ENCODE measurements at regions not wholly inside any gene's neighbourhood (a gene's known extent, or its start where the extent isn't known, plus 50 kb on each side); places are given as distances from the start of the nearest gene placed in this dataset.

- Mint-ChIP-seq H3K4me1 (ENCODE audit: low read depth, unreplicated experiment) (no peaks in the 10 kb centered on the region), H3K27me3 (ENCODE audit: unreplicated experiment) (no peaks in the 10 kb centered on the region), H3K36me3 (ENCODE audit: unreplicated experiment) (no peaks in the 10 kb centered on the region), H3K27ac (ENCODE audit: unreplicated experiment) (no peak overlapping the region), H3K9me3 (ENCODE audit: unreplicated experiment) (no peaks in the 10 kb centered on the region), H3K4me3 (ENCODE audit: unreplicated experiment) (no peak overlapping the region)
- DNase-seq, result no peak
- TF ChIP-seq, protein P1, sequence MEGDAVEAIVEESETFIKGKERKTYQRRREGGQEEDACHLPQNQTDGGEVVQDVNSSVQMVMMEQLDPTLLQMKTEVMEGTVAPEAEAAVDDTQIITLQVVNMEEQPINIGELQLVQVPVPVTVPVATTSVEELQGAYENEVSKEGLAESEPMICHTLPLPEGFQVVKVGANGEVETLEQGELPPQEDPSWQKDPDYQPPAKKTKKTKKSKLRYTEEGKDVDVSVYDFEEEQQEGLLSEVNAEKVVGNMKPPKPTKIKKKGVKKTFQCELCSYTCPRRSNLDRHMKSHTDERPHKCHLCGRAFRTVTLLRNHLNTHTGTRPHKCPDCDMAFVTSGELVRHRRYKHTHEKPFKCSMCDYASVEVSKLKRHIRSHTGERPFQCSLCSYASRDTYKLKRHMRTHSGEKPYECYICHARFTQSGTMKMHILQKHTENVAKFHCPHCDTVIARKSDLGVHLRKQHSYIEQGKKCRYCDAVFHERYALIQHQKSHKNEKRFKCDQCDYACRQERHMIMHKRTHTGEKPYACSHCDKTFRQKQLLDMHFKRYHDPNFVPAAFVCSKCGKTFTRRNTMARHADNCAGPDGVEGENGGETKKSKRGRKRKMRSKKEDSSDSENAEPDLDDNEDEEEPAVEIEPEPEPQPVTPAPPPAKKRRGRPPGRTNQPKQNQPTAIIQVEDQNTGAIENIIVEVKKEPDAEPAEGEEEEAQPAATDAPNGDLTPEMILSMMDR (IDR thresholded peaks at IDR 0.05; ENCODE audit: partially characterized antibody, unreplicated experiment), result no peak
These were observed 87.5 kb upstream of the C1QTNF7 start for GRCh38 chr4:15340332-15340731.

GRCh38 chr4:15340902-15341732 is 86.7 kb upstream of the C1QTNF7 start:
- H3K36me3 Mint-ChIP-seq (ENCODE audit: unreplicated experiment), result no peaks in the 10 kb centered on the region
- no peaks in the 10 kb centered on the region for H3K27me3 Mint-ChIP-seq (ENCODE audit: unreplicated experiment)
- no peak for DNase-seq
- no peaks in the 10 kb centered on the region for H3K4me1 Mint-ChIP-seq (ENCODE audit: low read depth, unreplicated experiment)
- H3K4me3 Mint-ChIP-seq (ENCODE audit: unreplicated experiment), result no peak overlapping the region
- TF ChIP-seq, protein P1 (IDR thresholded peaks at IDR 0.05; ENCODE audit: partially characterized antibody, unreplicated experiment), result no peak
- H3K27ac Mint-ChIP-seq (ENCODE audit: unreplicated experiment), result no peak overlapping the region
- no peaks in the 10 kb centered on the region for H3K9me3 Mint-ChIP-seq (ENCODE audit: unreplicated experiment)

DNA sequence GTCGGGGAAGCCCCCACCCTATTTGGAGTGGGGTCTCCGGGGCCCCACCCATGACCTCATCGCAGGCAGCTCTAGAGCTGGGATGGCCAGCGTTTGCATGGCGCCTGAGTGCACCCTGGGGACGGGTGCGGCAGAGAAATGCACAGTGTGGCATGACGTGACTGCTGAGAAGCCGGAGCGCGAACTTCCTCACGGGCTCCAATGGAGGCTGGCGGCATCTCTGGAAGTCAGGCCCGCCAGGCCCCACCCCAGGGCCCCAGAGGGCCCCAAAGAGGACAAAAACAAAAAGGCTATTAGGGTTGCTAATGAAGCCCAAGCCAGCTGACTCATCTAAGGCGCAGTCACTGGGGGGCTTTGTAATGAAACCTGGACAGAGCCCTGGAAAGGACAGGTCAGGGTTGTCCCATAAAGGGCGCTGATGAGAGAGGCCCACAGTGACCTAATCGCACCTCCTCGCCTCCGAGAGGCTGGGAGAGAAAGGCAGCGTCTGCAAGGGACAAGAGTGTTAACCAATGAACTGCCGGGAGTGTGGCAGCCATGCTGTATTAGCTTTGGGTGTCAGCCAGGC is 86.0 kb upstream of the C1QTNF7 start:
- Mint-ChIP-seq H3K9me3 (ENCODE audit: unreplicated experiment) (no peaks in the 10 kb centered on the region), H3K27me3 (ENCODE audit: unreplicated experiment) (no peaks in the 10 kb centered on the region), H3K36me3 (ENCODE audit: unreplicated experiment) (no peaks in the 10 kb centered on the region), H3K27ac (ENCODE audit: unreplicated experiment) (no peak overlapping the region), H3K4me1 (ENCODE audit: low read depth, unreplicated experiment) (no peaks in the 10 kb centered on the region), H3K4me3 (ENCODE audit: unreplicated experiment) (no peak overlapping the region)
- TF ChIP-seq, protein P1 (IDR thresholded peaks at IDR 0.05; ENCODE audit: partially characterized antibody, unreplicated experiment), result no peak
- peak; percentile 19 for DNase-seq

GRCh38 chr4:15343000-15343399 is 84.8 kb upstream of the C1QTNF7 start:
- H3K27ac Mint-ChIP-seq (ENCODE audit: unreplicated experiment), result no peak overlapping the region
- no peaks in the 10 kb centered on the region for H3K36me3 Mint-ChIP-seq (ENCODE audit: unreplicated experiment)
- no peaks in the 10 kb centered on the region for H3K9me3 Mint-ChIP-seq (ENCODE audit: unreplicated experiment)
- no peak overlapping the region for H3K4me3 Mint-ChIP-seq (ENCODE audit: unreplicated experiment)
- no peaks in the 10 kb centered on the region for H3K27me3 Mint-ChIP-seq (ENCODE audit: unreplicated experiment)
- DNase-seq, result no peak
- TF ChIP-seq, protein P1 (IDR thresholded peaks at IDR 0.05; ENCODE audit: partially characterized antibody, unreplicated experiment), result no peak
- no peaks in the 10 kb centered on the region for H3K4me1 Mint-ChIP-seq (ENCODE audit: low read depth, unreplicated experiment)

- Mint-ChIP-seq H3K9me3 (ENCODE audit: unreplicated experiment) (no peaks in the 10 kb centered on the region), H3K4me1 (ENCODE audit: low read depth, unreplicated experiment) (no peaks in the 10 kb centered on the region), H3K4me3 (ENCODE audit: unreplicated experiment) (no peak overlapping the region), H3K27me3 (ENCODE audit: unreplicated experiment) (no peaks in the 10 kb centered on the region), H3K27ac (ENCODE audit: unreplicated experiment) (no peak overlapping the region), H3K36me3 (ENCODE audit: unreplicated experiment) (no peaks in the 10 kb centered on the region)
- TF ChIP-seq, protein P1 (IDR thresholded peaks at IDR 0.05; ENCODE audit: partially characterized antibody, unreplicated experiment), result no peak
- no peak for DNase-seq
These were observed 84.3 kb upstream of the C1QTNF7 start for GRCh38 chr4:15343581-15343980.

Measured in glutamatergic neuron (in vitro differentiated cells).